ENCODE measurements at regions not wholly inside any gene's neighbourhood (a gene's known extent, or its start where the extent isn't known, plus 50 kb on each side); places are given as distances from the start of the nearest gene placed in this dataset.

GRCh38 chr15:56783857-56784661 lies 50.8 kb upstream of the ZNF280D start:
- no peak overlapping the region for H3K9ac ChIP-seq (ENCODE audit: insufficient read depth, low read depth, low read length)
- no peaks in the 10 kb centered on the region for H3K27me3 ChIP-seq (ENCODE audit: control insufficient read depth in 1 of 2, insufficient read depth in 2 of 2, low read length in 2 of 2)
- no peak overlapping the region for H3K27ac ChIP-seq (ENCODE audit: extremely low read length, insufficient read depth, low read length)
- TF ChIP-seq ZNF326 (CRISPR knock-in tag; IDR thresholded peaks at IDR 0.05; ENCODE audit: borderline replicate concordance) (no peak), CHCHD3 (CRISPR knock-in tag; IDR thresholded peaks at IDR 0.05) (no peak), ZNF737 (CRISPR knock-in tag; IDR thresholded peaks at IDR 0.05; ENCODE audit: borderline replicate concordance) (no peak), AGO1 (IDR thresholded peaks at IDR 0.05; ENCODE audit: low read depth, low read length, poor library complexity, severe bottlenecking) (no peak), PHF8 (CRISPR knock-in tag; IDR thresholded peaks at IDR 0.05) (no peak), RXRB (CRISPR knock-in tag; IDR thresholded peaks at IDR 0.05; ENCODE audit: borderline replicate concordance) (no peak), ZMYM4 (CRISPR knock-in tag; IDR thresholded peaks at IDR 0.05) (no peak), ZNF564 (CRISPR knock-in tag; IDR thresholded peaks at IDR 0.05) (no peak)
- BruUV-seq (replicated peaks), result no TSS peak
- WGBS (ENCODE audit: low lambda C conversion rate), result 42% methylated on average over 5 of the region's 5 CpGs
- H3K36me3 ChIP-seq (replicated peaks in 1 of 2; ENCODE audit: control insufficient read depth in 1 of 2, insufficient read depth in 2 of 2, low read length in 2 of 2), result no peaks in the 10 kb centered on the region
- H2AFZ ChIP-seq (ENCODE audit: low read length), result no peak overlapping the region
- no peaks in the 10 kb centered on the region for H3K9me3 ChIP-seq (ENCODE audit: low read length)
- FAIRE-seq (no peak), DNase-seq (ENCODE audit: low spot score) (no peak), ATAC-seq (no peak)
- H3K79me2 ChIP-seq (ENCODE audit: insufficient read depth, low read length), result no peaks in the 10 kb centered on the region
- H4K20me1 ChIP-seq (ENCODE audit: insufficient read depth, low read length), result no peaks in the 10 kb centered on the region
- in situ Hi-C loops (cut with HindIII; ENCODE audit: extremely low pct_ligation_motif_present, low pct_unique_long_range_greater_than_20kb), result no loop called here
- POLR2A ChIA-PET, result no interaction called here
- no peak overlapping the region for H3K4me2 ChIP-seq (ENCODE audit: low read depth, low read length)
- intact Hi-C loops (cut with micrococcal nuclease; ENCODE audit: unreplicated experiment), result no loop called here
- CTCF ChIA-PET (ENCODE audit: low intra/inter-chr PET ratio, low total read pairs), result no interaction called here
- H3K4me3 ChIP-seq (replicated peaks in 1 of 3; ENCODE audit: insufficient read depth in 1 of 3, low read depth in 2 of 3, low read length in 3 of 3), result no peak overlapping the region
- 0 out of 2 replicates have a peak, but pooled peaks cover 11% of the 10 kb centered on the region for H3K4me1 ChIP-seq (ENCODE audit: insufficient read depth, low read length)
